GM19397 (cell line): ENCODE measurements at regions not wholly inside any gene's neighbourhood (a gene's known extent, or its start where the extent isn't known, plus 50 kb on each side); places are given as distances from the start of the nearest gene placed in this dataset.
A peak's percentile ranks its signal among the peaks of the same experiment; 100 is the strongest.

Source experiments
- ATAC-seq: cut with Tn5 transposase; IDR thresholded peaks from one replicate; pipeline ENCODE4 v1.9.1; 2021; ENCODE audit warnings: mild to moderate bottlenecking, moderate library complexity; ENCODE audit not compliant: unreplicated experiment

DNA sequence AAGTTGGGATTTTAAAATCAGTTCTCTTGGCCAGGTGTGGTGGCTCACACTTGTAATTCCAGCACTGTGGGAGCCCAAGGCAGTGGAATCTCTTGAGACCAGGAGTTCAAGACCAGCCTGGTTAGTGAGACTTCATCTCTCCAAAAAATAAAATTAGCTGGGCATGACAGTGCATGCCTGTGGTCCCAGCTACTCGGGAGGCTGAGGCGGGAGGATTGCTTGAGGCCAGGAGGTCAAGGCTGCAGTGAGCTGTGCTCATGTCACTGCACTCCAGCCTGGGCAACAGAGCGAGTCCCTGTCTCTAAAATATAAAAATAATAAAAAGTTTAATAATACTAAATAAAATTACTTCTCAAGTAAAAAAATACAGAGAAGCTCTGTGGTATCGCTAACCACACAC lies 77.5 kb downstream of the FOXA2 start:
- no peak for ATAC-seq

DNA sequence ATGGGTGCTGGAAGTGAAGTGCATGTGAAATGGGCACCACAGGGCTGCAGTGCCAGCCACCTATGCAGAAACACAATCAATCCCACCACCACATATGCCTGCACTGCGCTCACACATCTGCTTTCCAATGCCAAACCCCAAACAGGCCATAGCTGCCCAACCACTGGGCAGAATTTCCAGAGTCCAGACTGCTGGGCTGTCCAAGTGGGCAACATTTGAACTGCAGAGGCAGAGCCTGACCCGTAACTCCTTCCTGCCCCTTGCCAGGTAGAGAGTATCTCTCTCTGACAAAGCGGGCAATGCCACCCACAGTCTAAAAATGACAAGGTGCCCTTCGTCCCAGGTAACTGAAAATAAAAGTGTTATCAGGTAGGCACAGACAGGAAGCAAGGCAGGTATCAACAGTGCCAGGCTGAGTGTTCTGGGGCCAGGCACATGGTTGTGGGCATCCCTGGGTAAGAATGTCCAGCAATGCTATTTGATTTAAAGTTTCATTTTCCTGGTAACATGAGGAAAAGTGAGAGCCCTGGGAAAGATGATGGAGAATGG lies 79.5 kb downstream of the FOXA2 start:
- no peak for ATAC-seq

- ATAC-seq = no peak
Measured at GRCh38 chr20:22503577-22503976, 80.8 kb downstream of the FOXA2 start.

DNA sequence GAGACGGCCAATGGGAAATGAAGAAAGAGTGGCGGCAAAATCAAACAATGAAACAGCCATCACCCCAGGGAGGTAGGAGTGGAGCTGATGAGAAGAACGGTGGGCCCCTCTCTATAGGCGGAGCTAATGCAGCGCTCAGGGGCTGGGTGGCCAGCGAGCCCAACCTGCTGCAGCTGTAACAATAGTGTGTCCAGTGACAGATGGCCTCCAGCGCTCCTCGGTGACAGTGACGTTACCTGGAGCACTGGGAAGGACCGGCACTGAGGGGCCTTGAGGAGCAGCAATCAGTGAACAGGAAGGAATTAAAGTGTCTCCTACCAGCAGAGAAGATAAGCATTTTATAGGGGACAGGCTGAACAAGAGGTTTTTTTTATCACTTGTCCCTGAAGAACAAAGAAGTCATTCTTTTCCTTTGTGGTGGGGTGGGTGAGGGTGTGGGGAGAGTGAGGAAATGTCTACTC lies 81.6 kb downstream of the FOXA2 start:
- ATAC-seq = no peak

DNA sequence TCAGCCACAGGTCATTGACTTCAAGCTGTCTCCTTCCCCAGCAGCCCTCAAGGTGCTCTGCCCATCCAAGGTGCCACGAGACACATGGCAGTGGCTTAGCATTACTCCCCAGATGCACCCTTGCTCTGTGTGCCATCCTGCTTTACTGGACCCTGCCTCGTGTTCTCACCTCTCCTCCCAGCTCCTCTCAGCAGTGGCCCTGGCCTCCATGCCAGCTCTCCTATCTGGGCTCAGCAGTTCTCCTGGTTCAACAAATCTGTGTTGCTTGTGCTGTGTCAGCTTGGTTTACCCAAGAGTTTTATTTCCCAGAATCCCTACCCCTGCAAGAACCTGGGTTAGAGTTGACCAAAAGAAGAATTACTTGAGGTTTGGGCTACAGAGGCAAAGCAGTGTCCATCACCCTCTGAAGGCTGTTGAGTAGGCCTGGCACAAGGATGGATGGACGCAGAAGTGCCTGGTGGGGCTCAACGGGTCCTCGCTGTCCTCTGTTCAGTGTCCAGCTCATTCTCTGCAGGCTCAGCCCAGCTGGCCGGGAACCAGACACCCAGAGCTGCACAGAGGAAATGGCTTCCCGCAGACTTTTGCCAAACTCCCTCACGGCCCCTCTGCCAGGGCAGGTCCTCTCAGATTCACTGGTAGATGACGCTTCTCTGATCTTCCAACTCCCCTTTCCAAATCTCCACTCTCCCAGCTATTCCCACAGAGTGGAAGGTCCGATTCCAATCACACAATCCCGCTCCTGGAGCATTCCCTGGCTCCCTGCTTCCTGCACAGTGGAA lies 82.6 kb downstream of the FOXA2 start:
- ATAC-seq = no peak

DNA sequence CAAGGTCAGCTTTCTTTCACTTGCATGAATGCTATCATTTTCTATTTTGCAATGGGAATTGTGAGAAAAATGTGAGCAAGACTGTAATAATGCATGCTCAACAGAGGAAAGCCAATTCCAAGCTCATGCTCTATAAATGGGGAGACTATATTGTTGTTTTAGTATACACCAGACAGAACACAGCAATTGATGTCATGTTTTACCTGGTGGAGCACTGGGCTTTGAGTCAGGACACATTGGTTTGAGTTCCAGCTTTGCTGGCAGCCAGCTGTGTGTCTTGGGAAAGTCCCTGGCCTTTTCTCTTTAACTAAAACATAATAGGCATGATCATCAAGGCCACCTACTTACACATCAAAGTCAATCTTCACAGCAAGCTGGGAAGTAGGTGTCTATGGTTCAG lies 83.3 kb downstream of the FOXA2 start:
- no peak for ATAC-seq

DNA sequence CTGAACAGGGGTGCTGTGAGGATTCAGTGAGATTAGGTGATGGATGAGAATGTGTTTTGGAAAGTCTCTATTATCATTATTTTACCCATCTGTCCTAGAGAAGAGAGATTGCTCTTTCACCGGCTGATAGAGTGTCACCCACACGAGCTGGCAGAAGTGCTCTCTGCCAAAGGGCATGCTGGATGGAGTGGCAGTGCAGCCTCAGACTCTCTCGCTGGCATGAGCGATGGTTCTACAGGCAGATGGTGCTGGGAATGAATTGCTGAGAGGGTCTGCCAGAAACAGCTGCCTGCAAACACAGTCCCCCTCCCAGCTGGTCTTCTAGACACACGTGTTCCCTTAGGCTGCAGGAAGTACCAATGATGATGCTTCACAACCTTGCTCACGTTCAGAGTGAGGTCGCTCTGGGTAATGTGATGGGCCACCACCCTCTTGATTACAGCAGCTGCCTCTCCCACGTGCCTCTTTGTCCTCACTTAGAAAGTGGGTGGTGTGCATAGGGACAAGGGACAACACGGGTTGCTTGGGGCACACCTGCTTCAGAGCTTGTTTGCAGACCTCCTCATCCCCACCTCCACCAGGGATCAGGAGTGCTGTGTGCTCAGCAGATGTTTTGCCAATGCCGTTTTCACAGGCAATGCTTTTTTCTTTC lies 84.7 kb downstream of the FOXA2 start:
- ATAC-seq = no peak

- ATAC-seq = no peak
Measured at GRCh38 chr20:22496817-22497216, 87.6 kb downstream of the FOXA2 start.

- no peak for ATAC-seq
Measured at GRCh38 chr20:22495789-22496188, 88.6 kb downstream of the FOXA2 start.

DNA sequence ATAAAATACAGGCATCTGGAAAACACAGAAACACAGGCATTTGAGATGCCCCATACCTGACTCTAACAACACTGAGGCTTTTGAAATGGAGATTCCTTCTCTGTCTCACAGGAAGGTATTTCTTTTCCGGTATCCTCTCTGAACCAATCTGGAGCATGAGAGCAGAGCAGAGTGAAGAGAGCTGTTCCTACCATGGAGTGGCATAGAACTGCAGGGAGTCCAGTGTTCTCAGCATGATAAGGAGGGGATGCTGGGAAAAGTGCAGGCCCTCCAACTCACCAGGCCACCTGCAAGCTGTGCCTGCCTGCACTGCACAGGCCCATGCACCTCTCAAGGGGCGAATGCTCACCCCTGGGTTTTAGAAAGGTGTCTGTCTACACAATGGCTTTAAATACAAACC lies 89.2 kb downstream of the FOXA2 start:
- ATAC-seq = no peak

GRCh38 chr20:22492497-22492896 lies 91.9 kb downstream of the FOXA2 start:
- no peak for ATAC-seq

- no peak for ATAC-seq
Measured at GRCh38 chr20:22491194-22491505, 93.2 kb downstream of the FOXA2 start.

- ATAC-seq = no peak
Measured at GRCh38 chr20:22490287-22491193, 93.8 kb downstream of the FOXA2 start.

GRCh38 chr20:22489626-22490286 lies 94.6 kb downstream of the FOXA2 start:
- ATAC-seq = no peak

- no peak for ATAC-seq
Measured at GRCh38 chr20:22480336-22480735, 104.0 kb downstream of the FOXA2 start.

DNA sequence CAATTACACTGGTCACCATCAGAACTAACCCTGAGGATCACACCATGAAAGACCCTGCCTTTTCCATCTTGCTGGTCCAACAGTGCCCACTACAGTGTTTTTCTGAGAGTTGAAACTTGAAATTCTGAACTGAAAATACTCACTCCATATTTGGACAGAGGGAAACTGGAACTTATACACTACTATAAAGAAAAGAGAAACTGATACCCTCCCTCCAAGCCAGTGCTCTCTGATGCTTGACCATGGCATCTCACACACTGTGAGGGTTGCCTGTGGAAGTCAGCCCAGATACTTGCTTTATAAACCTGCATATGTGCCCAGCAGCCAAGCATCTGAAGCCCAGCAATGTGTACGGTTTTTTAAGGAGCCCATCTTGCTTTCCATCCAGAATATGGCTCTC lies 108.7 kb downstream of the FOXA2 start:
- ATAC-seq = peak; percentile 91

DNA sequence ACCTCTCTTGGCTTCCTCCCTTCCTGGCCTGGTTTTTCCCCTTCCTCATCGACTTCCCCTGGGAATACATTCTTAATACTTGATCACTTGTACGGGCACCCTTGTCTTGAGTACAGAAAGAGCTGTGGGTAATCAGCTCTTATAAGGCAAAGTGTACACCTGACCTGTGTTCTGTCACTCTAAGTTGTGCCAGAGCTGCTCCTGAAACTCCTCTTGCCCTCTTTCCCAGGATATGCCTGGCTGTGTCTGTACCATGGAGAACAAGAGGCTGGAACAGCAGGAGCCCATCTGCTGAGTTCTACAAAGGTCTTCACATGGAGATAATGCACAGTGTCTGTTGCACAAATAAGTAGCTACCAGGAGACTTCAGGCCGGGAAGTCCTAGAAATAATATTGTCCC lies 110.1 kb downstream of the FOXA2 start:
- no peak for ATAC-seq

GRCh38 chr20:22473293-22473692 lies 111.1 kb downstream of the FOXA2 start:
- ATAC-seq = no peak

DNA sequence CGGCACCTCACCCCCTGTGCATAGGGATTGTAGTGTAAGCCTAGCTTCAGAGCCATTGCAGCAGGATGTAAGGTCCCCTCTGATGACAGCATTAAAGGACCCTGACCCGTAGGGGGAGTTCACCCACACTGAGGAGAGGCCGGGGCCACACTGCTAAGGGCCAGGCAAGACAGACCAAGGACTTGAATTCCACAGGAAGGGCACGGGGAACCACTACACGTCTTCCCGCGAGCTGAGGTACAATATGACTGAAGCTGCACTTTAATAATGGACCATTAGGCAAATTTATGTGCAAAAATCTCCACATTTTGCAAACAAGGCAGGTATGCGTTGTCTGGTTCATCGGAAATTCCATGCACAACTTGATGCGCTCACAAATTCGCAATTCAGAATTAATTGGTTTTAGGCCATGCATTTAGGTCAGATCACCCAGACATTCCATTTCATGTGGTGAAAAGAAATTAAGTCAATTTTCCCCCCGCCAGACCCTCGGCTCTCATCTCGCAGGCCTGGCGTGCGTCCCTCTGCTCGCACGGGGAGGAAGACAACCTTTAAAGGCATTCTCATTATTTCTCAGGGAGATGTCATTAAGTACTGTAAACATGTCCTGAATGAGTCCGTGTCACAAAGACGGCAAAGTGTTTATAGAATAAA lies 111.8 kb downstream of the FOXA2 start:
- no peak for ATAC-seq

- no peak for ATAC-seq
Measured at GRCh38 chr20:22471156-22471836, 113.1 kb downstream of the FOXA2 start.
